ENCODE measurements at regions not wholly inside any gene's neighbourhood (a gene's known extent, or its start where the extent isn't known, plus 50 kb on each side); places are given as distances from the start of the nearest gene placed in this dataset.

GRCh38 chr5:162996053-162996452 lies 441.3 kb upstream of the CCNG1 start:
- DNase-seq: no peak
- Histone ChIP-seq H3K4me2 (ENCODE audit: low read depth, low read length) (no peak overlapping the region), H3K23ac (ENCODE audit: low read depth, low read length) (no peak overlapping the region), H4K8ac (ENCODE audit: low read depth in 2 of 2, low read length in 2 of 2) (no peak overlapping the region), H3K4ac (ENCODE audit: low read depth, low read length) (no peak overlapping the region), H3K9ac (ENCODE audit: low read depth, low read length) (no peak overlapping the region), H2BK5ac (ENCODE audit: low read depth, low read length, poor library complexity, severe bottlenecking) (no peak overlapping the region), H4K20me1 (ENCODE audit: insufficient read depth, low read length) (no peaks in the 10 kb centered on the region), H2AFZ (replicated peaks; ENCODE audit: low read length, poor library complexity) (no peak overlapping the region), H3K9me1 (ENCODE audit: insufficient read depth, low read length) (no peaks in the 10 kb centered on the region), H4K5ac (ENCODE audit: low read depth, low read length) (no peak overlapping the region), H3K36me3 (ENCODE audit: control insufficient read depth, insufficient read depth, low read length) (no peaks in the 10 kb centered on the region), H3K27ac (ENCODE audit: insufficient read depth, low read length) (no peak overlapping the region), H4K91ac (ENCODE audit: insufficient read depth, low read depth, low read length) (no peak overlapping the region), H2AK9ac (replicated peaks; ENCODE audit: low read depth, low read length, poor library complexity) (no peak overlapping the region), H3K9me3 (ENCODE audit: control insufficient read depth, insufficient read depth, low read length) (no peaks in the 10 kb centered on the region), H3K18ac (ENCODE audit: low read depth, low read length) (no peak overlapping the region), H2BK120ac (ENCODE audit: low read depth, low read length) (no peak overlapping the region), H3K4me1 (ENCODE audit: control insufficient read depth, insufficient read depth, low read length) (no peaks in the 10 kb centered on the region), H3K4me3 (ENCODE audit: insufficient read depth, low read depth, low read length) (no peak overlapping the region), H2BK20ac (ENCODE audit: low read depth, low read length) (no peak overlapping the region), H3K27me3 (ENCODE audit: control insufficient read depth, insufficient read depth, low read length) (no peaks in the 10 kb centered on the region), H2AK5ac (ENCODE audit: low read depth, low read length) (no peak overlapping the region), H2BK15ac (ENCODE audit: low read depth, low read length) (no peak overlapping the region), H3K56ac (ENCODE audit: extremely low read depth, insufficient read depth, low read length) (no peak overlapping the region), H3K79me1 (ENCODE audit: low read depth in 1 of 2, low read length in 2 of 2) (no peaks in the 10 kb centered on the region), H3K14ac (replicated peaks; ENCODE audit: low read depth, low read length) (no peak overlapping the region)
- no TSS peak for BruUV-seq (replicated peaks)
- WGBS, 2 experiments (ENCODE audit: extremely low coverage in 2 of 2, insufficient read length in 1 of 2): no CpG with 5 or more reads among the region's 1 CpG
- CTCF ChIA-PET: no interaction called here
- in situ Hi-C loops (cut with MboI; ENCODE audit: low sequenced_read_pairs): no loop called here
- no peak for ATAC-seq (ENCODE audit: low read depth)
- no peak for TF ChIP-seq MAZ (IDR thresholded peaks at IDR 0.05; ENCODE audit: borderline replicate concordance, low read depth, low read length)
- TF ChIP-seq MAFK (IDR thresholded peaks at IDR 0.05; ENCODE audit: low read depth, low read length): peak; percentile 87
- no peak for TF ChIP-seq FOS (IDR thresholded peaks at IDR 0.05; ENCODE audit: low read depth, low read length)
- dilution Hi-C loops (cut with HindIII; ENCODE audit: low sequenced_read_pairs, unreplicated experiment): no loop called here
- POLR2A ChIA-PET (ENCODE audit: unreplicated experiment): no interaction called here
- intact Hi-C loops (cut with micrococcal nuclease): no loop called here

All from IMR-90 (cell line).